Heart left ventricle (tissue), 16 donors: ENCODE measurements at regions not wholly inside any gene's neighbourhood (a gene's known extent, or its start where the extent isn't known, plus 50 kb on each side); places are given as distances from the start of the nearest gene placed in this dataset.

ENCODE experiments used
- ATAC-seq, 4 donors: fragments of 200-7000 bp; cut with Tn5 transposase; one replicate each; pipeline ENCODE4 v1.9.1; 2020 to 2022; ENCODE audit warnings: moderate library complexity in 4 of 4, mild to moderate bottlenecking in 3 of 4, moderate number of reproducible peaks in 1 of 4
- DNase-seq, 5 donors: peaks; one replicate each; pipeline ENCODE4 v3.0.0-alpha.2; 2020
- H3K27ac ChIP-seq, 12 donors: fragments of 200-600 bp; sonication (generic) in 4 of 12; one replicate each; pipeline versions ENCODE4 v1.5.0 to v1.8.0; 2016 to 2022; ENCODE audit warnings: mild to moderate bottlenecking in 2 of 12
- H3K27me3 ChIP-seq, 9 donors: fragments of 200-600 bp; sonication (generic) in 2 of 9; one replicate each; pipeline versions ENCODE4 v1.5.1 to v1.8.0; 2016 to 2022; ENCODE audit warnings: mild to moderate bottlenecking in 3 of 9
- H3K36me3 ChIP-seq, 9 donors: fragments of 200-600 bp; sonication (generic) in 2 of 9; one replicate each; pipeline versions ENCODE4 v1.5.0 to v1.8.0; 2018 to 2022; ENCODE audit warnings: mild to moderate bottlenecking in 2 of 9
- H3K4me1 ChIP-seq, 12 donors: fragments of 200-600 bp; sonication (generic) in 4 of 12; one replicate each; pipeline versions ENCODE4 v1.5.0 to v1.8.0; 2016 to 2022; ENCODE audit warnings: mild to moderate bottlenecking in 3 of 12
- H3K4me3 ChIP-seq, 12 donors: fragments of 200-600 bp; sonication (generic) in 4 of 12; one replicate each; pipeline versions ENCODE4 v1.5.0 to v1.8.0; 2017 to 2022; ENCODE audit warnings: mild to moderate bottlenecking in 9 of 12, moderate library complexity in 4 of 12
- H3K9me3 ChIP-seq, 12 donors: fragments of 200-600 bp; sonication (generic) in 4 of 12; one replicate each; pipeline versions ENCODE4 v1.5.0 to v1.8.0; 2016 to 2022; ENCODE audit warnings: mild to moderate bottlenecking in 1 of 12
- CTCF ChIP-seq, 12 donors: fragments of 200-600 bp; sonication (generic) in 4 of 12; IDR thresholded peaks; one replicate each; pipeline versions ENCODE4 v1.5.0 to v1.8.0; 2018 to 2022; ENCODE audit warnings: antibody characterized with exemption in 12 of 12, mild to moderate bottlenecking in 5 of 12
- POLR2A ChIP-seq, 2 donors: fragments of 450-650 bp; IDR thresholded peaks; one replicate each; pipeline ENCODE4 v1.6.1; 2017; ENCODE audit warnings: antibody characterized with exemption in 2 of 2, mild to moderate bottlenecking in 2 of 2, moderate library complexity in 2 of 2
- WGBS, 4 donors: extraction: QIAGEN DNeasy Blood & Tissue Kit in 2 of 4; methylation state at CpG; one replicate each; pipeline versions ENCODE4 v1.1.5 to v1.1.7; 2013 to 2018; 5-methylcytosine and 5-hydroxymethylcytosine counted together
- intact Hi-C, 10 donors: fragments of 100-400 bp; cut with DNase I; formaldehyde crosslinking; loops; one replicate each; pipeline versions ENCODE4 v1.11.1 to v1.14.2; 2022
- donor health status: ischemic (EF 13 %, LVEDD 7.1; RV severe dilation, severe dysfunction).
- donor health status: healthy with polysubstance abuse.
- donor health status: DM: no; HTN: yes; CAD: no.
- donor health status: DM: no; HTN: no; CAD: no.
- donor health status: ischemic (EF 25% LVEDD 6.9; RV normal size, moderate dysfunction).
- donor health status: ischemic (EF 25% LVEDD 5.7; RV mildly dilated, moderate dysfunction).
- donor health status: healthy.
- donor health status: DM: yes; HTN: yes; CAD: no.
- donor health status: ischemic (EF 35%, LVEDD 5.7; RV mildly dilated, moderate dysfunction).
- donor health status: nonischemic (EF 11% LVEDD 7.7; RV severe dilation, severe dysfunction).
- donor health status: DM: yes; HTN: yes; CAD: no.
- donor health status: PGD.
- donor health status: ischemic (EF 29% LVEDD 5.4; RV normal size, mild dysfunction).
- donor health status: nonischemic (EF 23%, LVEDD 6.1; RV moderate dilation, normal function).

- no peaks in the 10 kb centered on the region for H3K27me3 ChIP-seq
- no peaks in the 10 kb centered on the region for H3K36me3 ChIP-seq
- DNase-seq (no peak), ATAC-seq (no peak)
- H3K4me1 ChIP-seq: peaks cover 0 to 9% (median 0%) of the 10 kb centered on the region in 12 donors
- no peak for TF ChIP-seq CTCF (IDR thresholded peaks at IDR 0.05)
- no peak for TF ChIP-seq POLR2A (IDR thresholded peaks at IDR 0.05)
- 86 to 92% (median 91%) methylated on average over 3 of the region's 3 CpGs for WGBS, 4 donors
- intact Hi-C loops: no loop called here
- no peak overlapping the region for H3K27ac ChIP-seq
- no peaks in the 10 kb centered on the region for H3K9me3 ChIP-seq
- H3K4me3 ChIP-seq: no peak overlapping the region
Observed at GRCh38 chr6:15763364-15763763, 100.5 kb upstream of the DTNBP1 start.

GRCh38 chr6:15761045-15761502 is 98.2 kb upstream of the DTNBP1 start:
- DNase-seq (no peak), ATAC-seq (no peak)
- intact Hi-C loops: no loop called here
- peaks cover 0 to 9% (median 0%) of the 10 kb centered on the region in 12 donors for H3K4me1 ChIP-seq
- no peak overlapping the region for H3K4me3 ChIP-seq
- no peaks in the 10 kb centered on the region for H3K9me3 ChIP-seq
- no peaks in the 10 kb centered on the region for H3K27me3 ChIP-seq
- 91 to 93% (median 92%) methylated on average over 2 of the region's 2 CpGs for WGBS, 4 donors
- TF ChIP-seq CTCF (IDR thresholded peaks at IDR 0.05): no peak
- H3K36me3 ChIP-seq: no peaks in the 10 kb centered on the region
- H3K27ac ChIP-seq: no peak overlapping the region

- no peaks in the 10 kb centered on the region for H3K9me3 ChIP-seq
- no peaks in the 10 kb centered on the region for H3K27me3 ChIP-seq
- no peak overlapping the region for H3K4me3 ChIP-seq
- intact Hi-C loops: no loop called here
- H3K4me1 ChIP-seq: peaks cover 0 to 3% (median 0%) of the 10 kb centered on the region in 12 donors
- DNase-seq: no peak
- WGBS, 4 donors: 92 to 98% (median 97%) methylated on average over 15 to 36 of the region's 36 CpGs
- ATAC-seq: no peak
- TF ChIP-seq POLR2A (IDR thresholded peaks at IDR 0.05) (no peak), CTCF (IDR thresholded peaks at IDR 0.05) (no peak)
- H3K36me3 ChIP-seq: no peaks in the 10 kb centered on the region
- H3K27ac ChIP-seq: no peak overlapping the region
Observed at GRCh38 chr6:15758631-15759215, 95.9 kb upstream of the DTNBP1 start.

- Histone ChIP-seq H3K36me3 (no peaks in the 10 kb centered on the region), H3K4me1 (no peaks in the 10 kb centered on the region), H3K9me3 (no peaks in the 10 kb centered on the region), H3K27ac (no peak overlapping the region), H3K4me3 (no peak overlapping the region), H3K27me3 (no peaks in the 10 kb centered on the region)
- peak in 1 of 4 donors; percentile 34 for ATAC-seq
- 83 to 89% (median 87%) methylated on average over 6 of the region's 6 CpGs for WGBS, 4 donors
- no peak for DNase-seq
- TF ChIP-seq CTCF (IDR thresholded peaks at IDR 0.05): peak in 1 of 12 donors; percentile 9
- no peak for TF ChIP-seq POLR2A (IDR thresholded peaks at IDR 0.05)
- intact Hi-C loops: no loop called here
Observed at GRCh38 chr6:15755526-15755925, 92.7 kb upstream of the DTNBP1 start.
